HPDE6-E6E7 (cell line): ENCODE measurements at regions not wholly inside any gene's neighbourhood (a gene's known extent, or its start where the extent isn't known, plus 50 kb on each side); places are given as distances from the start of the nearest gene placed in this dataset.
"Not testable (repeated sequence)": the region's sequence is repeated elsewhere in the genome, so short reads cannot be mapped to it uniquely, and the experiment has no call there.

ENCODE experiments used
- DNase-seq: peaks from one replicate; pipeline ENCODE4 v3.0.0; 2011; ENCODE audit warnings: missing footprints; ENCODE audit errors: extremely low spot score

GRCh38 chr6:150683320-150683719 lies 83.6 kb downstream of the PLEKHG1 start:
- DNase-seq: no peak

DNA sequence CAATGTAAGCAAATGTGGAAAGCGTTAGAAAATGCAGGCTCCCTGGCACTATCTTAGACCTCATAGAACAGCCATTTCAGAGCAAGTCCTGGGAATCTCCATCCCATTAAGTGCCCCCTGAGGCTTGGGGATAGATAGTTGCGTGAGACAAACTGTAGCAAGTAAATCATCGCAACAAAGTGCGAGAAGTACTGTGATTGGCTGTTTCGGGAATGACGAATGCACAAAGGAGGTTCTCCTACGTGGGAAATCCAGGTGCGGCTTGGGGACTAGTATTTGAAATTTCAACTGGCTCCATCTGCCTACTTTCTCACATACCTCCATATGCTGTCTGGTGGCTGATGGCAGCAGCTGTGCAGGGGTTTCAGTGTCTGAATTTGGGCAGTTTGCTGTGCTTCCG lies 84.5 kb downstream of the PLEKHG1 start:
- no peak for DNase-seq

GRCh38 chr6:150684714-150685459 lies 85.2 kb downstream of the PLEKHG1 start:
- no peak for DNase-seq

- peak; percentile 53 for DNase-seq
Measured at GRCh38 chr6:150685860-150686259, 86.2 kb downstream of the PLEKHG1 start.

DNA sequence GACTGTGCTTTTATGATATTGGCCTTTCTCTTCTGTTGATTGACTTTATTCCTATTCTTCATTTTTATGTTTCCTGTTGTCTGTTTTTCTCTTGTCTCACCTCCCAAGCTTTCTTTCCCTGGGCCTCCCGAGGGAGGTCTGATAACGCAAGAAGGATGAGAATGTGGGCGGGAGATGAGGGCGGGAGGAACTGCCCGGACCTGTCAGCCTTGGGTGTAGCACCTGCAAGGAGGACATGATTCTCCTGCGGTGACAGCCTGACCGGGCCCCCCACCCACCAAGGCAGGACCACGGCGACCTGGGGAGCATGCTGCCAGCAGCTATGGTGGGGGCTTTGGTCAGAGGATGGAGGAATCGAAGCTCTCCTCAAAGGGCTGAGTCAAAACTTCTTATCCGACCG lies 86.9 kb downstream of the PLEKHG1 start:
- peak; percentile 54 for DNase-seq

DNA sequence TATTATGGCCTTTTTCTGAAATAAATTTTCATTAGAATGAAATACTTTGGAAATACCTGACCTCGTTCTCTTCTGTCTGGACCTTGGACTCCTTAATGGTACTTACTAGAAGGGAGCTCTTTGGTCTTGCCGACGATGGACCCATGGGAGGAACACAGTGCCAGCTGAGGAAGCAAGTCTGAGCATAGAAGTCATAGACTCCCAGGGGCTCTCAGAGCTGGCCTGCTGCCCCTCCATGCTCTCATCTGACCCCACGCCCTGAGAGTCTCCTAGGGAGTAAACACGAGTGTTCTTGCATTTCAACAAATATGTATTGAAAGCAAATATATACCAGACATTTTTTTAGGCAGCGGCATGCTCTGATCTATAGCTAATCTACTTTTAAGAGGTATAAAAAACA lies 87.8 kb downstream of the PLEKHG1 start:
- DNase-seq: no peak

GRCh38 chr6:150689900-150690590 lies 90.4 kb downstream of the PLEKHG1 start:
- DNase-seq: no peak

GRCh38 chr6:150690681-150691080 lies 91.0 kb downstream of the PLEKHG1 start:
- no peak for DNase-seq

- no peak for DNase-seq
Measured at GRCh38 chr6:150691463-150691862, 91.8 kb downstream of the PLEKHG1 start.

DNA sequence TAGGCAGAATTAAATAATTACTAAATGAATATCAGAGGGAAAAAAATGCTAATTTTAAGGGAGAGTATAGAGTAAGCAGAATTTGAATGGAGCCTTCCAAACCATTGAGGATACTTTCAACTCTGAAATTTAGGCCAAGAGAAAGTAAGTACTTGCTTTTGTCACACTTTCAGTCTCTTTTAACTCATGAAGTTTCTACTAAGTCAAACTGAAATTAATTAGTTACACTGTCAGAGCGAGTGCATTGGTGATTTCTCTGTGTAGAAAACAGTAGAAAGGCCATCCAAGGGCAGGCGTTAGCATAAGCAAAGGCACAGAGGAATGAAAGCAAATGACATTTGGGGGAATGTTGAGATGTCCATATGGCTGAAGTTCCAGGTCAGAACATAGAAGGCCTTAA lies 92.9 kb downstream of the PLEKHG1 start:
- no peak for DNase-seq

GRCh38 chr6:150694889-150695288 lies 95.2 kb downstream of the PLEKHG1 start:
- DNase-seq: no peak

GRCh38 chr6:150695652-150696051 lies 96.0 kb downstream of the PLEKHG1 start:
- no peak for DNase-seq

DNA sequence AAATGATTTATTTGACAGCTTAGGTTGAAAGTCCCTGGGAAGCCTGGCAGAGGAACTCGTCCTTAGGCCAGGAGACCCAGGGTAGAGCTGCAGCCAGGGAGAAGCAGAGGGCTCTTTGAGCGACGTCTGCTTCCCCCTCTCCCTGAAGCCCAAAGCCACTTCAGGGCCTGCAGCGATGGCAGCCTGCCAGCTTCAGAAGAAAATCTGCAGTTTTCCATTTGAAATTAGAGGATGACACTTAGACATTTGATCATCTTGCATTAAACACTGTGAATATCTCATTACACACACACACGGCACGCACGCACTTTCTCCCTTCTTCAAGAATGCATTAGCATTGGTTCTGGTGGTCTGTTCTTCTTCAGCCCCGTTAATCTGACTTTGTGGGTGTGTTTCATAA lies 96.5 kb downstream of the PLEKHG1 start:
- no peak for DNase-seq

GRCh38 chr6:150696918-150697317 lies 97.2 kb downstream of the PLEKHG1 start:
- DNase-seq: not testable (repeated sequence)

DNA sequence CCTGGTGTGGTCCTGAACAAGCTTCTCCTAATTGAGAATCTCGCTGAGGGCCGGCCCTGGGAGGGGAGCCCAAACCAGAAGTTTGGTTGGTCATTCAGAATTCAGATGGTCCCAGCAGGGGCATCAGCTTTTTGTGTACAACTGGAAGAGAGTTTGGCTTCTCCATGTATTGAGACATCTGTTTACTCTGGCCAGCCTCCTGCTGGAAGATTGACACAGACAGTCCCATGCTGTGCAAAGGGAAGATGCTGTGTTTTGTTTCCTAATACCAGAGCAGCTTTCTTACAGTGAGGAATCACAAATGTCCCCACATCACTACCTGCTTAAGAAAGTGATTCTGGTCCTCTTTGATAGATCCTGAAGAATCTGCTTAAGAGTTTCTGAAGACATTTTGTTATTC lies 97.8 kb downstream of the PLEKHG1 start:
- DNase-seq: no peak

DNA sequence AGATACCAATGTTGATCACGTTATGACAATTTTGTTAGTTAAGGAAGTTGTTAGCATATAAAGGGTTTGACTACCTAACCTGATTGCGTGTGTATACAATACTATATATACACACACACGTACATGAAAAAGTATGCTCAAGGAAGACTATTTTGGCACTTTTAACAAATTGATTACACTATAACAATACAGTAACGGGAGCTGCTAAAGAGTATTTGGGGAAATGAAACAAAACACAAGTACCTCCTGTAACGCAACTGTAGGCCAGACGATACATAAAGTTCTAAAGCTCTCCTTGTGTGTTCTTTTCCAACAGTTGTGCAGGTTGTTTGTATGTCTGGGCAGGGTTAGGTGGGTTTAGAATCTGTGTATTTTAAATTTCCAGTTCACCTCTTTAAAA lies 98.7 kb downstream of the PLEKHG1 start:
- DNase-seq: no peak

DNA sequence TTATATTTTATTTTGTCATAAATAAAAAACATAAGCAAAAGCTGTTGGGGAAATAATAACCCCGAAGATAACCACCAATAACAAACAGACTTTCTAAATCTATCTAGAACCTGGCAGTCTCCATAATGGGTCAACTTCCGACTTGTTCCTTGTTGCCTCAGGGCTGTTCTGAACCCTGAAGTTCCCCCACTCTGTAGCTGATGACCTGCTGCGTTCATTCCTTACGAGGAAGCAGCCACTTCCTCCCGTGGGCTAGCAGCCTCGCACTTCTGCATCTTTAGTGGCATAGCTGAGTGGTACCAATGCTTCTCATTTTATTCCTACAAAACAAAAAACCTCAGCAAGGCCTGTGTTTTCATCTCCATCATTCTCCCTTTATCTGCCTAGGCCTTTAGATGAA lies 103.0 kb downstream of the PLEKHG1 start:
- DNase-seq: no peak

DNA sequence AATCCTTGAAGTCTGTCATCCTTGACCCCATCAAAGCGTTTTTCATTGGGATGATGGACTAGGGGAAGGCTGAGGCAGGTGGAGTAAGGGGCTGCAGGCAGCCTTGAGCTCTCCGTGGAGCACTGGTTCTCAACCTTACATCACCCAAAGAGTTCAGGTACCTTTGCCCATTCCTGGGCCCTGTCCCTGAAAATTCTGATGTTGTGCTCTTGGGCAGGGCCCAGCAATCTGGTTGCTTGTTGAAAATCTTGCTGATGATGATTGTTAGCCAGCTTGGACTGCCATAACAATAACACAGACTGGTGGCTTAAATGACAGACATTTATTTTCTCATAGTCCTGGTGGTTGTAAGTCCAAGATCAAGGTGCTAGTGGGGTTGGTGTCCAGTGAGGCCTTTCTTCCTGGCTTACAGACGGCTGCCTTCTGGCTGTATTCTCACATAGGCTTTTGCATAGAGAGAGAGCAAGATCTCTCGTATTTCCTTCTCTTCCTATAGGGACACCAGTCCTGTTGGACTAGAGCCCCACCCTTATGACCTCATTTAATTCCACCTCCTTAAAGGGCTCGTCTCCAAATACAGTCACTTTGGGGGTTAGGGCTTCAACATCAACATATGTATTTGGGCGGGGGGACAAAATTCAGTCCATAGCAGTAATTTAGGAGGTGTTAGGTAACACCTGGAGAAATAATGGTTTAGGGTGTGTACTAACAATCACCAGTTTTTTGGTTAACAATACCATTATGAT lies 104.9 kb downstream of the PLEKHG1 start:
- DNase-seq: no peak

- DNase-seq: no peak
Measured at GRCh38 chr6:150705392-150705791, 105.7 kb downstream of the PLEKHG1 start.

GRCh38 chr6:150710236-150710635 lies 110.6 kb downstream of the PLEKHG1 start:
- no peak for DNase-seq

- no peak for DNase-seq
Measured at GRCh38 chr6:150711061-150711460, 111.4 kb downstream of the PLEKHG1 start.

DNA sequence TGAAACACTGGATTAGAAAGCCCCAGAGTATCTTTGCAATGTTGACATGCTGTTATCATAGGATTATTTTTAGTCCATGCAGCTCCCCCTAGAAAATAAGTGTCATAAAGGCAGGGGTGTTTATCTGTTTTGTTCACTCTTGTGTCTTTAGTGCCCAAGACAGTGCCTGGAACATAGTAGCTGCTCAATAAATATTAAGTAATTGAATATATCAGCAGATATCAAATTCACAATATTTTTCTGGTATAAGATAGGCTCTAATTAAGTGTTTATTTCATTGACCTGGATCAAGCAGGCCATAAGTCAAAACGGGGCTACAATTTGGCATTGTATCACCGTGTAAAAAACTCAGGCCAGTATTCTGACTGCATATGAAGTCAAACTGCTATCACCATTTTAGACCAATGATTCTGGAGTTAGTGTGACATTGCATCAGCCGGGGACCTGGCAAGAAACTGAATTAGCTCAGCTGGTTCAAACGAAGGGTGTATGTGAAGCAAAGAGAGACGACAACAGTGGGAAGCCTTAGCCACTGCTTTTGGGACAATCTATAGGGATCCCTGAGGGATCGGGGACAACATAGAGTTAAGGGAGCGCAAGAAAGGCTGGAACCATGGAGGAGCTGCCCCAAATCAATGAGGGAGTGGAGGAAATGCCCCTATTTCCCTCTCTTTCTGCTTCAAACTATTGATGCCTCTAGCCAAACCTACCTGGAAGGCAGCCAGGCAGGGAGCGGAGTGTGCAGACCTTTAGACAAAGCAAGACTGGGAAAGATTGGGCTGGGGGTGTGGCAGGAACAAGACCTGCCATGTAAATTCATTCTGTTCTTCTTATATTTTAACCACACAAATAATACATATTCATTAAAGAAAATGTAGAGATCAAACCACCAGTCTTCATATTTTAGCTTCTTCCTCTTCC lies 112.2 kb downstream of the PLEKHG1 start:
- no peak for DNase-seq
